ENCODE measurements at regions not wholly inside any gene's neighbourhood (a gene's known extent, or its start where the extent isn't known, plus 50 kb on each side); places are given as distances from the start of the nearest gene placed in this dataset.

- H3K4me3 Mint-ChIP-seq: no peak overlapping the region
- no peaks in the 10 kb centered on the region for H3K79me2 ChIP-seq (replicated peaks; ENCODE audit: insufficient read depth)
- H3K36me3 ChIP-seq (ENCODE audit: insufficient read depth): no peaks in the 10 kb centered on the region
- H3K36me3 Mint-ChIP-seq (ENCODE audit: low read depth): no peaks in the 10 kb centered on the region; the same call in 2 of the 3 replicates
- no peak overlapping the region for H3K4me3 ChIP-seq
- no peaks in the 10 kb centered on the region for H3K9me2 ChIP-seq (ENCODE audit: insufficient read depth)
- H3K27ac Mint-ChIP-seq: no peak overlapping the region
- no peak overlapping the region for H3K27ac ChIP-seq (ENCODE audit: low read depth)
- peaks cover 11% of the 10 kb centered on the region for H3K4me1 Mint-ChIP-seq
- no peak overlapping the region for H2AFZ ChIP-seq
- no peaks in the 10 kb centered on the region; the same call in 2 of the 3 replicates for H3K9me3 Mint-ChIP-seq
- no peaks in the 10 kb centered on the region for H3F3A ChIP-seq (replicated peaks; ENCODE audit: low read depth)
- TF ChIP-seq EZH2phosphoT487 (IDR thresholded peaks at IDR 0.05; ENCODE audit: unreplicated experiment): no peak
- peak; percentile 49; the same call in 1 of the 2 replicates for TF ChIP-seq CREB1 (CRISPR knock-in tag; IDR thresholded peaks at IDR 0.05; ENCODE audit: low read depth)
- H3K4me2 ChIP-seq: no peak overlapping the region
- H3K4me1 ChIP-seq (ENCODE audit: insufficient read depth): no peaks in the 10 kb centered on the region
- no peaks in the 10 kb centered on the region for H4K20me1 ChIP-seq (replicated peaks; ENCODE audit: insufficient read depth)
- ATAC-seq (no peak), DNase-seq (ENCODE audit: low spot score) (no peak)
- H3K27me3 ChIP-seq (ENCODE audit: insufficient read depth): no peaks in the 10 kb centered on the region
- H3K27me3 Mint-ChIP-seq (ENCODE audit: insufficient read depth, low read depth, poor library complexity): peaks cover 2% of the 10 kb centered on the region
Observed at GRCh38 chr16:5516115-5516514, 418.5 kb upstream of the EEF2KMT start.

- DNase-seq (ENCODE audit: low spot score) (no peak), ATAC-seq (no peak)
- Histone ChIP-seq H3K79me2 (replicated peaks; ENCODE audit: insufficient read depth) (no peaks in the 10 kb centered on the region), H3K4me3 (no peak overlapping the region), H3F3A (replicated peaks; ENCODE audit: low read depth) (no peaks in the 10 kb centered on the region), H3K4me2 (no peak overlapping the region), H2AFZ (no peak overlapping the region), H3K36me3 (ENCODE audit: insufficient read depth) (no peaks in the 10 kb centered on the region), H3K27ac (ENCODE audit: low read depth) (no peak overlapping the region), H4K20me1 (replicated peaks; ENCODE audit: insufficient read depth) (no peaks in the 10 kb centered on the region), H3K27me3 (ENCODE audit: insufficient read depth) (no peaks in the 10 kb centered on the region), H3K4me1 (ENCODE audit: insufficient read depth) (no peaks in the 10 kb centered on the region), H3K9me2 (ENCODE audit: insufficient read depth) (no peaks in the 10 kb centered on the region; the same call in 1 of the 2 replicates)
- no peak for TF ChIP-seq CREB1 (CRISPR knock-in tag; IDR thresholded peaks at IDR 0.05; ENCODE audit: low read depth)
- no peak for TF ChIP-seq JUNB (IDR thresholded peaks at IDR 0.05; ENCODE audit: unreplicated experiment)
- no peak for TF ChIP-seq ZNF331 (CRISPR knock-in tag; IDR thresholded peaks at IDR 0.05; ENCODE audit: low read depth)
- no peak for TF ChIP-seq EZH2 (IDR thresholded peaks at IDR 0.05; ENCODE audit: low read depth, unreplicated experiment)
- TF ChIP-seq NANOG (IDR thresholded peaks at IDR 0.05; ENCODE audit: borderline replicate concordance): no peak
- no peaks in the 10 kb centered on the region; the same call in 2 of the 3 replicates for H3K36me3 Mint-ChIP-seq (ENCODE audit: low read depth)
- H3K4me3 Mint-ChIP-seq: no peak overlapping the region
- H3K4me1 Mint-ChIP-seq: peaks cover 16% of the 10 kb centered on the region
- H3K27me3 Mint-ChIP-seq (ENCODE audit: insufficient read depth, low read depth, poor library complexity): peaks cover 2% of the 10 kb centered on the region
- no peaks in the 10 kb centered on the region; the same call in 2 of the 3 replicates for H3K9me3 Mint-ChIP-seq
- no peak overlapping the region for H3K27ac Mint-ChIP-seq
Observed at GRCh38 chr16:5512014-5512413, 414.4 kb upstream of the EEF2KMT start.

GRCh38 chr16:5510819-5511370 is 413.3 kb upstream of the EEF2KMT start:
- H3K79me2 ChIP-seq (replicated peaks; ENCODE audit: insufficient read depth): no peaks in the 10 kb centered on the region
- H3K27me3 Mint-ChIP-seq (ENCODE audit: insufficient read depth, low read depth, poor library complexity): peaks cover 2% of the 10 kb centered on the region
- peak overlapping the region; percentile 36; the same call in 1 of the 2 replicates for H3K27ac Mint-ChIP-seq
- no peak overlapping the region for H3K4me3 ChIP-seq
- H3K27ac ChIP-seq (ENCODE audit: low read depth): no peak overlapping the region
- DNase-seq (ENCODE audit: low spot score): no peak
- H3K9me3 Mint-ChIP-seq: no peaks in the 10 kb centered on the region; the same call in 2 of the 3 replicates
- H3F3A ChIP-seq (replicated peaks; ENCODE audit: low read depth): no peaks in the 10 kb centered on the region
- H3K9me2 ChIP-seq (ENCODE audit: insufficient read depth): no peaks in the 10 kb centered on the region; the same call in 1 of the 2 replicates
- H3K4me2 ChIP-seq: no peak overlapping the region
- H2AFZ ChIP-seq: no peak overlapping the region
- H3K36me3 ChIP-seq (ENCODE audit: insufficient read depth): no peaks in the 10 kb centered on the region
- H3K4me1 Mint-ChIP-seq: peaks cover 20% of the 10 kb centered on the region
- H3K27me3 ChIP-seq (ENCODE audit: insufficient read depth): no peaks in the 10 kb centered on the region
- H3K4me1 ChIP-seq (ENCODE audit: insufficient read depth): no peaks in the 10 kb centered on the region
- H3K4me3 Mint-ChIP-seq: no peak overlapping the region
- no peaks in the 10 kb centered on the region for H4K20me1 ChIP-seq (replicated peaks; ENCODE audit: insufficient read depth)
- no peaks in the 10 kb centered on the region for H3K36me3 Mint-ChIP-seq (ENCODE audit: low read depth)
- no peak; the same call in 2 of the 3 replicates for ATAC-seq
- TF ChIP-seq STAT1 (IDR thresholded peaks at IDR 0.05; ENCODE audit: unreplicated experiment): no peak
- no peak for TF ChIP-seq CTCF (conservative IDR thresholded peaks at IDR 0.05; ENCODE audit: low read depth in 2 of 2)
- no peak for TF ChIP-seq REST (IDR thresholded peaks at IDR 0.05; ENCODE audit: unreplicated experiment)
